Activated naive CD4-positive, alpha-beta T cell treated with anti-CD3 and anti-CD28 coated beads, Interleukin-2, amount 10 ng/mL, durations not matched to agents 7 days and 5 days (primary cell): ENCODE measurements at regions not wholly inside any gene's neighbourhood (a gene's known extent, or its start where the extent isn't known, plus 50 kb on each side); places are given as distances from the start of the nearest gene placed in this dataset.

ENCODE experiments used
- CTCF ChIA-PET: fragments of 350-600 bp; sonication (Branson Sonifier 250); formaldehyde crosslinking; loops from one replicate; lab custom pipeline; 2021; ENCODE audit warnings: antibody characterized with exemption; lab: Charles Lee
- DNase-seq: peaks from one replicate; pipeline ENCODE4 v3.0.0-alpha.2; 2020
- H3K27ac Mint-ChIP-seq: one replicate; pipeline ENCODE4 v1.8.0; 2021; ENCODE audit warnings: mild to moderate bottlenecking, moderate library complexity, mixed read lengths
- H3K27me3 Mint-ChIP-seq: one replicate; pipeline ENCODE4 v1.8.0; 2021; ENCODE audit warnings: mild to moderate bottlenecking, mixed read lengths
- H3K36me3 Mint-ChIP-seq: one replicate; pipeline ENCODE4 v1.8.0; 2021; ENCODE audit warnings: mixed read lengths
- H3K4me1 Mint-ChIP-seq: one replicate; pipeline ENCODE4 v1.8.0; 2021; ENCODE audit warnings: mixed read lengths
- H3K4me3 Mint-ChIP-seq: one replicate; pipeline ENCODE4 v1.8.0; 2021; ENCODE audit warnings: mild to moderate bottlenecking, moderate library complexity, mixed read lengths
- H3K9me3 Mint-ChIP-seq: one replicate; pipeline ENCODE4 v1.8.0; 2021; ENCODE audit warnings: mixed read lengths

GRCh38 chr5:65098393-65098792 is 329.7 kb downstream of the CWC27 start:
- Mint-ChIP-seq H3K4me3 (no peak overlapping the region), H3K9me3 (no peaks in the 10 kb centered on the region), H3K27ac (no peak overlapping the region), H3K4me1 (peaks cover 12% of the 10 kb centered on the region), H3K36me3 (no peaks in the 10 kb centered on the region), H3K27me3 (peaks cover 4% of the 10 kb centered on the region)
- CTCF ChIA-PET: interaction anchor here (0.8 to 7.6 kb wide), 2 partner anchors 62 to 384 kb away, joined by 3 to 41 read pairs; partner anchors contain the start of gene ADAMTS6
- DNase-seq: no peak
